PC-9 (cell line): ENCODE measurements at regions not wholly inside any gene's neighbourhood (a gene's known extent, or its start where the extent isn't known, plus 50 kb on each side); places are given as distances from the start of the nearest gene placed in this dataset.

Experiments used
- CTCF ChIP-seq: fragments of 200-600 bp; sonication (generic); conservative IDR thresholded peaks from 2 replicates; pipeline ENCODE4 v1.6.1; 2017; ENCODE audit warnings: mixed run types, antibody characterized with exemption, mild to moderate bottlenecking, moderate library complexity
- EZH2 ChIP-seq: fragments of 200-600 bp; sonication (generic); IDR thresholded peaks from 2 replicates; pipeline ENCODE4 v1.8.0; 2017; ENCODE audit warnings: antibody characterized with exemption, low read depth

- no peak for TF ChIP-seq CTCF
- no peak for TF ChIP-seq EZH2
Observed at GRCh38 chr6:80402266-80402665, 295.8 kb downstream of the BCKDHB start.
